DOHH2 (cell line): ENCODE measurements at regions not wholly inside any gene's neighbourhood (a gene's known extent, or its start where the extent isn't known, plus 50 kb on each side); places are given as distances from the start of the nearest gene placed in this dataset.
A peak's percentile ranks its signal among the peaks of the same experiment; 100 is the strongest.

ENCODE experiments used
- H3F3A ChIP-seq: fragments of 200-600 bp; sonication (generic), shearing (Covaris generic); 2 replicates; pipeline ENCODE4 v1.6.0; 2016; ENCODE audit warnings: antibody characterized with exemption, mild to moderate bottlenecking; ENCODE audit not compliant: control insufficient read depth, insufficient read depth
- H3K27ac ChIP-seq: fragments of 200-600 bp; sonication (generic); 2 replicates; pipeline ENCODE4 v1.5.1; 2014; ENCODE audit warnings: low read depth, mild to moderate bottlenecking, low read length, moderate library complexity
- H3K27me3 ChIP-seq: fragments of 200-600 bp; sonication (generic); 2 replicates; pipeline ENCODE4 v1.6.1; 2014; ENCODE audit warnings: mild to moderate bottlenecking, low read length, mixed read lengths; ENCODE audit not compliant: control insufficient read depth
- H3K36me3 ChIP-seq: fragments of 200-600 bp; sonication (generic); 2 replicates; pipeline ENCODE4 v1.6.1; 2014; ENCODE audit warnings: mild to moderate bottlenecking, low read length, moderate library complexity, mixed read lengths; ENCODE audit not compliant: control insufficient read depth
- H3K4me1 ChIP-seq: fragments of 200-600 bp; sonication (generic); 2 replicates; pipeline ENCODE4 v1.6.1; 2014; ENCODE audit warnings: mild to moderate bottlenecking, low read length, mixed read lengths; ENCODE audit not compliant: control insufficient read depth
- H3K4me2 ChIP-seq: fragments of 200-600 bp; sonication (generic); 2 replicates; pipeline ENCODE4 v1.6.0; 2014; ENCODE audit warnings: mild to moderate bottlenecking, low read length, moderate library complexity
- H3K4me3 ChIP-seq: fragments of 200-600 bp; sonication (generic); 2 replicates; pipeline ENCODE4 v1.5.1; 2014; ENCODE audit warnings: mild to moderate bottlenecking, low read length, mixed read lengths
- H3K79me2 ChIP-seq: fragments of 200-600 bp; sonication (generic); 2 replicates; pipeline ENCODE4 v1.6.1; 2014; ENCODE audit warnings: mild to moderate bottlenecking, low read length, mixed read lengths; ENCODE audit not compliant: control insufficient read depth
- H3K9me2 ChIP-seq: fragments of 200-600 bp; sonication (generic); replicated peaks from 2 replicates; pipeline ENCODE4 v1.6.1; 2014; ENCODE audit warnings: mild to moderate bottlenecking, low read length, mixed read lengths; ENCODE audit not compliant: control insufficient read depth
- H3K9me3 ChIP-seq: fragments of 200-600 bp; sonication (generic); 2 replicates; pipeline ENCODE4 v1.6.1; 2014; ENCODE audit warnings: antibody characterized with exemption, low read length, mixed read lengths; ENCODE audit not compliant: control insufficient read depth, insufficient read depth
- H4K20me1 ChIP-seq: fragments of 200-600 bp; sonication (generic); 2 replicates; pipeline ENCODE4 v1.6.0; 2014; ENCODE audit warnings: low read depth, mild to moderate bottlenecking, antibody characterized with exemption, low read length, moderate library complexity; ENCODE audit not compliant: control insufficient read depth, insufficient read depth
- CTCF ChIP-seq: fragments of 200-600 bp; sonication (generic); IDR thresholded peaks from one replicate; pipeline ENCODE4 v1.5.1; 2014; ENCODE audit warnings: antibody characterized with exemption, mild to moderate bottlenecking, low read depth, low read length; ENCODE audit not compliant: poor library complexity, severe bottlenecking
- EZH2phosphoT487 ChIP-seq: fragments of 200-600 bp; sonication (generic); IDR thresholded peaks from 2 replicates; pipeline ENCODE4 v1.6.1; 2017; ENCODE audit warnings: borderline replicate concordance, mild to moderate bottlenecking, antibody characterized with exemption, low read length, moderate library complexity, mixed read lengths

- Histone ChIP-seq H3K27ac (no peak overlapping the region), H3K9me3 (no peaks in the 10 kb centered on the region), H3K4me1 (peaks cover 5% of the 10 kb centered on the region; the same call in 1 of the 2 replicates), H3K4me2 (no peak overlapping the region), H3K4me3 (no peak overlapping the region), H3K9me2 (no peaks in the 10 kb centered on the region), H3K27me3 (no peaks in the 10 kb centered on the region), H4K20me1 (no peaks in the 10 kb centered on the region), H3K79me2 (no peaks in the 10 kb centered on the region), H3F3A (no peaks in the 10 kb centered on the region), H3K36me3 (no peaks in the 10 kb centered on the region)
- no peak for TF ChIP-seq CTCF
- TF ChIP-seq EZH2phosphoT487, result no peak
Measured at GRCh38 chr9:110040788-110041187, 167.2 kb downstream of the C9orf152 start.

DNA sequence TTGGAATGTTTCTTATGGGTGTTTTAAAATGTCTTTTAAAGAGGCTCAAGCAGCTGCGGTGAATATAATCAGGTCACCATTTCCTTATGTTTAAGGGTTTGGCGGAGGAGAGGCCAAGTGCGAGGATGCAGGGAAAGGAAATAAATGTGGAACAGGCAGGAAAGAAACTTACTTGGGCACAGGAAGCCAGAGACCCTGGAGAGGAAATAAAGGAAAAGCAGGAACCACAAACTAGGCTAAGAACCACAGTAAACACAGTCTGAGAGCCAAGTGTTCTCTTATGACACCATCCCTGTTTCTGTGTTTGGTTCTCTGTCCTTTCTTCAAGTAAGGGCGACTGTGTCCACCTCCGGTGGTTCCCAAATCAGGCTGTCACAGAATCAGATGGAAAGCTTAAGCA, 166.5 kb downstream of the C9orf152 start:
- no peaks in the 10 kb centered on the region for H3K9me2 ChIP-seq
- no peak for TF ChIP-seq EZH2phosphoT487
- TF ChIP-seq CTCF, result no peak
- H3K9me3 ChIP-seq, result no peaks in the 10 kb centered on the region
- no peaks in the 10 kb centered on the region for H4K20me1 ChIP-seq
- H3K4me2 ChIP-seq, result no peak overlapping the region
- H3K27ac ChIP-seq, result no peak overlapping the region
- H3F3A ChIP-seq, result no peaks in the 10 kb centered on the region
- H3K4me3 ChIP-seq, result no peak overlapping the region
- no peaks in the 10 kb centered on the region for H3K36me3 ChIP-seq
- H3K79me2 ChIP-seq, result no peaks in the 10 kb centered on the region
- peaks cover 5% of the 10 kb centered on the region; the same call in 1 of the 2 replicates for H3K4me1 ChIP-seq
- H3K27me3 ChIP-seq, result no peaks in the 10 kb centered on the region

GRCh38 chr9:110047232-110047954, 160.6 kb downstream of the C9orf152 start:
- Histone ChIP-seq H3K4me3 (peak overlapping the region; percentile 95), H3K9me2 (no peaks in the 10 kb centered on the region), H3K4me1 (peaks cover 39% of the 10 kb centered on the region), H3K36me3 (peaks cover 35% of the 10 kb centered on the region), H3K79me2 (peaks cover 46% of the 10 kb centered on the region), H3F3A (no peaks in the 10 kb centered on the region), H3K9me3 (no peaks in the 10 kb centered on the region), H4K20me1 (peaks cover 6% of the 10 kb centered on the region; the same call in 1 of the 2 replicates), H3K27me3 (no peaks in the 10 kb centered on the region), H3K4me2 (peak overlapping the region; percentile 96), H3K27ac (peak overlapping the region; percentile 12; the same call in 1 of the 2 replicates)
- TF ChIP-seq EZH2phosphoT487 (no peak), CTCF (no peak)
